Kidney (tissue), 13 donors: ENCODE measurements at regions not wholly inside any gene's neighbourhood (a gene's known extent, or its start where the extent isn't known, plus 50 kb on each side); places are given as distances from the start of the nearest gene placed in this dataset.
A peak's percentile ranks its signal among the peaks of the same experiment; 100 is the strongest.
"Not testable (repeated sequence)": the region's sequence is repeated elsewhere in the genome, so short reads cannot be mapped to it uniquely, and the experiment has no call there.

ENCODE experiments used
- DNase-seq, 5 donors: peaks; one replicate each; pipeline ENCODE4 v3.0.0-alpha.2; 2013 to 2020
- FAIRE-seq: peaks from 2 replicates; lab custom pipeline; 2012; peaks lifted over from hg19 to GRCh38; lab: Jason Lieb, UNC
- H3K27ac ChIP-seq, 2 donors: one replicate each; pipeline ENCODE4 v1.7.0; 2013; ENCODE audit warnings: low read depth in 2 of 2, low read length in 2 of 2, inconsistent platforms in 1 of 2
- H3K27me3 ChIP-seq: one replicate; pipeline ENCODE4 v1.7.1; 2013; ENCODE audit warnings: low read length, inconsistent platforms; ENCODE audit not compliant: control insufficient read depth, insufficient read depth
- H3K36me3 ChIP-seq, 3 donors: one replicate each; pipeline versions ENCODE4 v1.7.0 to v1.7.1; 2013; ENCODE audit warnings: low read length in 3 of 3, control low read depth in 1 of 3, inconsistent platforms in 1 of 3; ENCODE audit not compliant: insufficient read depth in 3 of 3, control insufficient read depth in 2 of 3
- H3K4me1 ChIP-seq, 3 donors: one replicate each; pipeline versions ENCODE4 v1.7.0 to v1.7.1; 2013; ENCODE audit warnings: low read length in 3 of 3, inconsistent platforms in 1 of 3, low read depth in 1 of 3; ENCODE audit not compliant: control insufficient read depth in 2 of 3, insufficient read depth in 2 of 3
- H3K4me3 ChIP-seq, 3 donors: one replicate each; pipeline versions ENCODE4 v1.7.0 to v1.8.1; 2013; ENCODE audit warnings: low read length in 3 of 3, control low read depth in 1 of 3, inconsistent platforms in 1 of 3
- H3K9ac ChIP-seq, 3 donors: one replicate each; pipeline versions ENCODE4 v1.7.0 to v1.7.1; 2013; ENCODE audit warnings: low read length in 3 of 3, control low read depth in 1 of 3, inconsistent platforms in 1 of 3
- H3K9me3 ChIP-seq, 3 donors: one replicate each; pipeline versions ENCODE4 v1.7.0 to v1.7.1; 2013; ENCODE audit warnings: low read length in 3 of 3, control low read depth in 1 of 3, inconsistent platforms in 1 of 3; ENCODE audit not compliant: control insufficient read depth in 2 of 3, insufficient read depth in 1 of 3
- CTCF ChIP-seq: IDR thresholded peaks from 3 replicates; pipeline ENCODE4 v1.5.1; 2012; ENCODE audit warnings: mild to moderate bottlenecking, moderate library complexity, borderline replicate concordance; ENCODE audit not compliant: insufficient read depth; ENCODE audit errors: extremely low read depth
- intact Hi-C: fragments of 100-400 bp; cut with DNase I; formaldehyde crosslinking; loops from one replicate; pipeline ENCODE4 v1.11.1; 2022
- donor health status: control.
- donor health status: control.
- donor health status: control.
- donor health status: control.
- donor health status: control.
- donor health status: DM: yes; HTN: yes; CAD: no.
- donor health status: Normal renal cell carcinoma (clear cell type).

- no peaks in the 10 kb centered on the region for H3K36me3 ChIP-seq
- no peaks in the 10 kb centered on the region for H3K9me3 ChIP-seq
- TF ChIP-seq CTCF: no peak
- H3K4me3 ChIP-seq: no peak overlapping the region
- intact Hi-C loops: no loop called here
- no peak overlapping the region for H3K9ac ChIP-seq
- FAIRE-seq (no peak), DNase-seq (peak in 2 of 5 donors; percentile 52 to 53)
- H3K27ac ChIP-seq: no peak overlapping the region
- peaks cover 0 to 2% (median 0%) of the 10 kb centered on the region in 3 donors for H3K4me1 ChIP-seq
- no peaks in the 10 kb centered on the region for H3K27me3 ChIP-seq
Measured at GRCh38 chr1:234821840-234822239, 211.9 kb upstream of the IRF2BP2 start.

GRCh38 chr1:234820597-234820996 lies 210.6 kb upstream of the IRF2BP2 start:
- Histone ChIP-seq H3K4me3 (no peak overlapping the region), H3K4me1 (peaks cover 0 to 2% (median 0%) of the 10 kb centered on the region in 3 donors), H3K27ac (no peak overlapping the region), H3K9ac (no peak overlapping the region), H3K36me3 (no peaks in the 10 kb centered on the region), H3K27me3 (no peaks in the 10 kb centered on the region), H3K9me3 (no peaks in the 10 kb centered on the region)
- no peak for TF ChIP-seq CTCF
- DNase-seq (no peak), FAIRE-seq (no peak)
- intact Hi-C loops: no loop called here

- H3K4me3 ChIP-seq, intact Hi-C loops, FAIRE-seq, H3K9me3 ChIP-seq, H3K4me1 ChIP-seq, DNase-seq, H3K9ac ChIP-seq, H3K36me3 ChIP-seq, H3K27me3 ChIP-seq, H3K27ac ChIP-seq: not testable (repeated sequence)
Measured at GRCh38 chr1:234819845-234820244, 209.9 kb upstream of the IRF2BP2 start.

DNA sequence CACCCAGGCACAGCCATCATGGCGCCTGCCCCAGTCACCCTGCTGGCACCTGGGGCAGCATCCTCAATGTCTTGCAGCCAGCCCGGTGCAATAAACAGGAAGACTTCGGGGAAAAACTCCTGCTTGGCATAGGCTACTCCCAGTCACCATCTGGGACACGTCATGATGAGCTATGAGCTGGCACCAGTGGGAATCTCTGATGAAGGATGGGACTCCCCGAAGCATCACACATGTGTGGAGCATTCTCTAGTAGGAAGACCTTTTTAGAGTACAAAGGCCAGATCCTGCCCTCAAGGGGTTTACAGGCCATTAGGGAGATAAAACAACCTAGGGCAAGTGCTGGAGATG lies 208.0 kb upstream of the IRF2BP2 start:
- DNase-seq, H3K4me3 ChIP-seq, H3K27me3 ChIP-seq, FAIRE-seq, H3K4me1 ChIP-seq, H3K36me3 ChIP-seq, H3K9me3 ChIP-seq, H3K9ac ChIP-seq, intact Hi-C loops: not testable (repeated sequence)
- H3K27ac ChIP-seq: peak overlapping the region; percentile 23 to 85

- H3K4me1 ChIP-seq, H3K9ac ChIP-seq, H3K27me3 ChIP-seq, intact Hi-C loops, H3K36me3 ChIP-seq, H3K9me3 ChIP-seq, H3K4me3 ChIP-seq: not testable (repeated sequence)
- H3K27ac ChIP-seq: peak overlapping the region; percentile 32 to 85
- DNase-seq (peak in 3 of 5 donors; percentile 57 to 96 (median 91)), FAIRE-seq (peak; percentile 95)
Measured at GRCh38 chr1:234817313-234818039, 207.5 kb upstream of the IRF2BP2 start.

GRCh38 chr1:234816864-234817263 lies 206.9 kb upstream of the IRF2BP2 start:
- H3K9me3 ChIP-seq, H3K4me3 ChIP-seq, intact Hi-C loops, H3K4me1 ChIP-seq, H3K27me3 ChIP-seq, FAIRE-seq, H3K9ac ChIP-seq, H3K36me3 ChIP-seq: not testable (repeated sequence)
- H3K27ac ChIP-seq: peak overlapping the region; percentile 32 to 83
- peak in 1 of 5 donors; percentile 37 for DNase-seq
